ENCODE measurements at regions not wholly inside any gene's neighbourhood (a gene's known extent, or its start where the extent isn't known, plus 50 kb on each side); places are given as distances from the start of the nearest gene placed in this dataset.
"Not testable (repeated sequence)": the region's sequence is repeated elsewhere in the genome, so short reads cannot be mapped to it uniquely, and the experiment has no call there.

GRCh38 chr13:99756281-99756680 lies 215.3 kb downstream of the ZIC5 start:
- no peak overlapping the region for H3K4me3 ChIP-seq
- no peak for DNase-seq
- no peak overlapping the region for H3K9ac ChIP-seq (ENCODE audit: low read depth in 2 of 2, low read length in 2 of 2)
- H3K4me1 ChIP-seq, result no peaks in the 10 kb centered on the region
- H3K9me3 ChIP-seq, result no peaks in the 10 kb centered on the region
- no peaks in the 10 kb centered on the region for H3K36me3 ChIP-seq
- intact Hi-C loops (cut with DNase I), result no loop called here
- TF ChIP-seq CTCF (IDR thresholded peaks at IDR 0.05), result no peak
- H3K27ac ChIP-seq, result no peak overlapping the region
- H3K27me3 ChIP-seq, result no peaks in the 10 kb centered on the region

- DNase-seq; H3K27me3 ChIP-seq; intact Hi-C loops (cut with DNase I); H3K4me1 ChIP-seq; H3K9me3 ChIP-seq; H3K36me3 ChIP-seq; H3K4me3 ChIP-seq; H3K9ac ChIP-seq (ENCODE audit: low read depth in 2 of 2, low read length in 2 of 2); H3K27ac ChIP-seq: not testable (repeated sequence)
These were observed 216.8 kb downstream of the ZIC5 start for GRCh38 chr13:99754750-99755149.

- H3K9me3 ChIP-seq, result no peaks in the 10 kb centered on the region
- no peak for TF ChIP-seq CTCF (IDR thresholded peaks at IDR 0.05)
- H3K9ac ChIP-seq (ENCODE audit: low read depth in 2 of 2, low read length in 2 of 2), result peak overlapping the region in 1 of 2 donors; percentile 48
- no peaks in the 10 kb centered on the region for H3K36me3 ChIP-seq
- H3K4me3 ChIP-seq, result no peak overlapping the region
- DNase-seq, result no peak
- H3K27me3 ChIP-seq, result no peaks in the 10 kb centered on the region
- peak overlapping the region; percentile 54 for H3K27ac ChIP-seq
- H3K4me1 ChIP-seq, result no peaks in the 10 kb centered on the region
- intact Hi-C loops (cut with DNase I), result no loop called here
These were observed 219.2 kb downstream of the ZIC5 start for GRCh38 chr13:99752373-99752772.

- peak; percentile 61 for DNase-seq
- H3K27ac ChIP-seq, result peak overlapping the region; percentile 54
These were observed 219.9 kb downstream of the ZIC5 start for GRCh38 chr13:99751517-99752199.

GRCh38 chr13:99750951-99751350 lies 220.6 kb downstream of the ZIC5 start:
- no peaks in the 10 kb centered on the region for H3K9me3 ChIP-seq
- intact Hi-C loops (cut with DNase I), result no loop called here
- peak overlapping the region; percentile 54 for H3K27ac ChIP-seq
- TF ChIP-seq CTCF (IDR thresholded peaks at IDR 0.05), result no peak
- H3K4me3 ChIP-seq, result no peak overlapping the region
- H3K36me3 ChIP-seq, result no peaks in the 10 kb centered on the region
- DNase-seq, result no peak
- no peak overlapping the region for H3K9ac ChIP-seq (ENCODE audit: low read depth in 2 of 2, low read length in 2 of 2)
- H3K27me3 ChIP-seq, result no peaks in the 10 kb centered on the region
- H3K4me1 ChIP-seq, result no peaks in the 10 kb centered on the region

More at GRCh38 chr13:99751517-99752199, 219.9 kb downstream of the ZIC5 start:
- intact Hi-C loops (cut with DNase I), result no loop called here
- Histone ChIP-seq H3K27me3 (no peaks in the 10 kb centered on the region), H3K4me1 (no peaks in the 10 kb centered on the region), H3K9me3 (no peaks in the 10 kb centered on the region), H3K9ac (ENCODE audit: low read depth in 2 of 2, low read length in 2 of 2) (peak overlapping the region in 1 of 2 donors; percentile 48), H3K36me3 (no peaks in the 10 kb centered on the region), H3K4me3 (no peak overlapping the region)
- TF ChIP-seq CTCF (IDR thresholded peaks at IDR 0.05), result no peak

- no peak for TF ChIP-seq CTCF (IDR thresholded peaks at IDR 0.05)
- Histone ChIP-seq H3K9me3 (no peaks in the 10 kb centered on the region), H3K27ac (no peak overlapping the region), H3K36me3 (no peaks in the 10 kb centered on the region), H3K4me3 (no peak overlapping the region), H3K4me1 (no peaks in the 10 kb centered on the region), H3K9ac (ENCODE audit: low read depth in 2 of 2, low read length in 2 of 2) (no peak overlapping the region), H3K27me3 (no peaks in the 10 kb centered on the region)
- DNase-seq, result no peak
- intact Hi-C loops (cut with DNase I), result no loop called here
These were observed 222.1 kb downstream of the ZIC5 start for GRCh38 chr13:99749271-99750019.
